OCI-M1 (cell line): ENCODE measurements at regions not wholly inside any gene's neighbourhood (a gene's known extent, or its start where the extent isn't known, plus 50 kb on each side); places are given as distances from the start of the nearest gene placed in this dataset.
"Not testable (repeated sequence)": the region's sequence is repeated elsewhere in the genome, so short reads cannot be mapped to it uniquely, and the experiment has no call there.

Experiments used
- DNase-seq: peaks from one replicate; lab custom pipeline; 2025; lab: John Stamatoyannopoulos, UW

DNA sequence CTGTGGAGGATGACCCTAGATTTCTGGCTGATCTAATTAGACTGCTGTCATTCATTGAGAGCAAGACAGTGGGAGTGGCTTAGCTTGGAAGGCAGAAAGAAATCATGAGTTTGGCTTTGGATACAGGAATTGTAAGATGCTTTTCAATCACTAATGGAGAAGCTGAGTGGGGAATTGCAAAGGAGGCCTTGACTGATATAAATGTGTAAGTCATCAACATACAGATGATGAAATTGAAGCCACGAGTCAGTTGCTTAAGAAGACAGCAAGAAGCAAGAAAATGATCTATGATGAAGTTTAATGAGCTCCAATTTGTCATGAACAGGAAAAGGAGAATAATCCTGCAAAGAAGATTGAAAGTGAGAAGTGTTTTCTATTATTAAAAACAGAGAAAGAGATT is 136.7 kb upstream of the C1QTNF7 start:
- DNase-seq = no peak

DNA sequence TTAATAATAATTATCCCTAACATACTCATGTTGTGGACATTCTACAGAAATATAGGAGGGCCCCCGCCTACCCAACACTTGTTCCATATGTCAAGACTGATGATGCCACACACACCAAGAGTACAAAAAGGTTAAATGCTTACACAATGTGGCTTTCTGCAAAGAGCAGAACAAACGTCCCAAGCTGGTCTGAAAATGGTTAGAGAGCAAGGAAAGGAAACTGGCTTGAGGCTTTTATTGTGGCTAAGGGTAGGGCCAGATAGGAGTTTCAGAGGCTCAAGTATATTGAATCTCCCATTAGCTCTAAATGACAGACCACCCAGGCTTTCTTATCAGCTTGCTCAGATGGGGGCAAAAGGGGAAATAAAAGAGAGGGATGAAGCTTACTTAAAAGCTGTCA is 134.1 kb upstream of the C1QTNF7 start:
- DNase-seq = peak; percentile 2

DNA sequence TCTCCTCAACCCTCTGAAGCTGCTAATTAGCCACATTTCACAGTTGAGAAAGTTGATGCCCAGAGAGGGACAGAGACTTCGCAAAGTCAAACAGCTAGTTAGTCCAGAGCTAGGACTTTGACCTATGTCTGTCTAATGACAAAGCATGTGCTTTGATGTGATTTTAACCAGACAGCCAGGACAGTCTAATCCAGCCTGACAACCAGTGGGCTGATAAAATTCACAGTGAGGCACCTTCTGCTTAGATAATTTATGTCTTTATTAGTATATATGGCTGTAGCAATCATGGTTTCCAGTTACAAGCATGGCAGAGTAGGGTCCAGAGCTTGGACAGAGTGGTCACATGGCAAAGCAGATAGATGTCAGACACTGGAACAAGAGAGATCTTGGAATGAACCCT is 133.6 kb upstream of the C1QTNF7 start:
- no peak for DNase-seq

DNA sequence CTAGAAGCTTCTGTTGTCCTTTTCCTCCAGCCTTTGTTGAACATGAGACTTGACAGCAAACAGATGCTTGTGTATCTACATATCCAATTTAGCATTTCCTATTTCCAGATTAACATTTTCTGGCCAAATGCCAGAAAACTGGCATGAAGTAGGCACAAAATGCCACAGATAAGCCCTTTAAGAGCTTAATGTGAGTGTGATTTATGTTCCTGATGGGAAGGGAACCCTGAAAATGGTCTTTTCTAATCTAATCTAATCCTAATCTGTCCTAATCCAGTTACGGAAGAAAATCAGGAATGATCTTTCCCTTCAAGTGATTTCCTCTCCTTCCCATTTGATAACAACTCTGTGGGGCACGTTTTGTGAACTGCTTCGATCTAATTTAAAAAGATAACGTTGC is 133.0 kb upstream of the C1QTNF7 start:
- DNase-seq = no peak

DNA sequence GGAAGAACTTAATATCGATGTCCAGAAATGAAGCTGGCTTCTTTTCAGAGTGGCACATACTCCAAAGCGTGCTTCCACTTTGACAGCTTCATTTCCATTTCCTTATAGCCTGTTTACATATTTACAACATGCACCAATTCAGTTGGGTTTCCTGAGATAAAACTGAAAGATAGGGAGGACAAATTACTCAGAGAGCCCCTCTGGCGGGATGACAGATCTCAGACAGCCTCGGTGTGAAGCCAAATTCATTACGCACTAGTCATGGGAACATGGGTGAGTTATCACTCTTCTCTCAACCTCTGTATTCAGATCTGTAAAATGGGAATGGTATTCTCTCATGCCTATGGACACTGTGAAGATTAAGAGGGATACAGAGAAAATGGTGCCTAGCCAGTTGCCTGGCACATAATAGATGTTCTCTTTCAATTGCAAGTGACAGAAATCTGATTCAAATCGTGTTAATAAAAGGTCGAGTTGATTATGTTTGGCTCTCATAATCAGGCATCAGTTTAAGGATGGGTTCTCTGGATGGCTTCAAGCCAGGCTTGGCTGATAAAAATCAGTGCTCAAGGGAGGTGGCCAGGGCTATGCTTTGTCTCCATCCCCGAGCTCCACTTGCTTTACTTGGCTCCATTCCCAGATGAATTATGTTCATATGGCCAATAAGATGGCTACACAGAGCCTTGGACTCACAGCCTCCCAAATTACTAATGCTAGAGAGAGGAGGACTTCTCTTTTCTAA is 132.2 kb upstream of the C1QTNF7 start:
- DNase-seq = no peak

DNA sequence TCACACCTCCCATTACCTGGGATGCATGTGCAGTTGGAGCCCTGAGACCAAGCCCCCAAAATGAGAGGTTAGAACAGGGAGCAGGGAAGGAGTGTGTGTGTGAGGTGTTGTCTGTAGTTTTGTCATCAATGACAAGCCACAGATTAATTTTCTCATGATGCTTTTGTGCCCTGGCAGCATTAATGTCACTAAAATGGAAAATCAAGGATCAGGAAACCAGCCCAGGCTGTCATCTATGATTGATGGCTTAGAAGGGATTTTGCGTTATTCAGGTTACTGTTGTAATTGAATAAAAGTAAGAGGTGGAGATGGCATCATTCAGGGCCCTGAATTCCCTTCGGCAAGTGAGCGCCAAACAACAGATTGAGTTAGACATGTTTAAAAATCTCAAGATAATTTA is 130.5 kb upstream of the C1QTNF7 start:
- no peak for DNase-seq

DNA sequence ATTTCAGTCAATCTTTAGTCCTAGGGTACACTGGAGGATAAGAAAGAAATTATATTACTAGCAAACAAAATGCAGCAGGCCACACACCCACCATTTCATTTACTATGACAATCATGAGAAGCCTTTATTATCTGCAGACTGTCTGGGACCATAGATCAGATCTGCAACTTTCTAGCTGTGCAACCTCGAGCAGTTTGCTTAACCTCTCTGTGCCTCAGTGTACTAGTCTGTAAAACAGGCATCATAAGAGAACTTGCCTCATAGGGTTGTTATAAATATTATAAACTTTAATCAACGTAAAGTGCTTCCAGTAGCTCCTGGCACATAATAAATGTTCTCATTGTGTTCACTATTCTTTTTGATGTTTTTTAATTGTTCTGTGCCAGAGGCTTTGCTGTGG is 128.2 kb upstream of the C1QTNF7 start:
- DNase-seq = no peak

DNA sequence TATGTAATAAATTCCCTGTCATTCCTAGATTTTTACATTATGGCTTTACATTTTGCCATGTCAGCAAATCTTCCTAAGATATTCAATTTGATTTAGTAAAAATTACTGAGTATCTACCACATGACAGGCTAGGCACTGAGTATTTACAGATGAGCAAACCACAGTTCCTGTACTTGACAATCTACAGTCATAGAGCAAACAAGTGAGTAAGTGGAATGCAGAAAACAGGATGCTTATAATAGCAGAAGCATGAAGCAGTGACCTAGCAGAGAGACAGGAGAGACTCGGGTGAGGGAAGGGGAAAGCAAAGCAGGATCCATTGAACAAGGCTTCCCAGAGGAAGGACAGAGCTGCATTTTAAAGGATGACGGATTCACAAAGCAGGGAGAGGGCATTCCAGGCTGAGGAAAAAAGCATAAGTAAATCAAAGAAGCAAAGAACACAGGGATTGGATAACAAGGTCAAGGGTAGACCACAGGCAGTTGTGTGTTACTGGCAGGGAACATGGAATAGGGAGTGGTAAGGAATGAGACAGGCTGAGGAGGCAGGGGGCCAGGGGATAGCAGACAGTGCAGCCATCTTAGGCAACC is 124.7 kb upstream of the C1QTNF7 start:
- DNase-seq = no peak

DNA sequence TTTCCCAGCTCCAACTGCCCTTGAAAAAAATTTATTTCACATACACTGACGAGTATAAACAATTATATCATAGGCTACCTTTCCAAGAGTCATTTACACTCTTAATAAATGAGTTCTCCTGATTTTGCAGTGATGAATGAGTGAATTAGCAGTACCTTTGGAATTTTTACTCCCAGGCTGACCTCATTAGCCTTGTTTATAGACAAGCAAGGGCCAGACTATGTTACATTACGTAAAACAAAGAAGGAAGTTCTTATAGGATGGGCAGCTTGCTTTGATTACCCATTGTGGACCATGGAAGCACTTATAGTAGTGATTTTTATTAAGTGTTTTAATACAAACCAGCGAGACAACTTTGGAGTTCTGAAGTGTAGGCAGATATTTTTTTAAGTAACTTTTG is 112.9 kb upstream of the C1QTNF7 start:
- no peak for DNase-seq

DNA sequence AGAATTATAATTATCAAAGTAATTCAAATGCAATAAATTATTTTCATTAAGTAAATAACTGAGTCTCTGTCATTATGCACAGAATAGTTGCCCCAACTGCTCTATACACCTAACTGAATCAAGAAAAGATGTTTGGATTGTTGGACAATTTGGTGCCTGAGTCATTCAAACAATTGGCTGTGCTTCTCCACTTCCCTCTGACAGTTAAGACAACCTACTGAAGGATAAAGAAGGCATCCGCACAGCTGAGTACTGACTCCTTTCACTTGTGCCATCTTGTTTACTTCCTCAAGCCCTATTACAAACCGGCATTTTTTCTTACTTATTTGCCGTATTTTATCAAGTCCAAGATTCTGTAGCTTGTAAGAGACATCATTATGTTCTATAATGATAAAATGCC is 110.6 kb upstream of the C1QTNF7 start:
- no peak for DNase-seq

DNA sequence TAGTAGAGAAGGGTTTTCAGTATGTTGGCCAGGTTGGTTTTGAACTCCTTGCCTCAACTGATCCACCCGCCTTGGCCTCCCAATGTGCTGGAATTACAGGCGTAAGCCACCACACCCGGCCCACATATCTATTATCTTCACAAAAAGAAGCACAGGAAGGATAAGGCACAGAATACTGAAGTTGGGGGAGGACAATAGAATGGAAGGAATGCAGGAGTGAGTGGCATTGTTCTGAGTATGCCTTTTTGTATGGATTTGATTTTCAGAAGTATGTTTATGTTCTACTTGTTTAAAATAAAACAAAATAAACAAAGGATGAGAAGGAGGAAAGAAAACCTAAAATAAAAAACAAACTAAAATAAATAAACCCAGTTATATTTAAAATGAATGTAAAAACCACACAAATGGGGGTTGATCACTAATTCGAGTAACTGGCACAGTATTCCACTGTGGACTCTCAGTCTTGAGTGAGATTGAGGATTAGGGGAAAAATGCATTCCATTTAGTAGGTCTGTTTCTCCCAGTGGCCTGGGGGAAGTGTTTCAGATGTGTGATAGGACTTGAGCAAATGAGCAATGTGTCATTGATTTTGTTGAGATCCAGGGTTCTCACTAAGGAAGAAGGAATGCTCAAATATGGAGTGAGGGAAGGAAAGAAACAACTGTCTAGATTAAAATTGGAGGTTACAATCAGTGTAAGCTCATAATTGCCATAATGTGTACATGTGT is 109.0 kb upstream of the C1QTNF7 start:
- no peak for DNase-seq

DNA sequence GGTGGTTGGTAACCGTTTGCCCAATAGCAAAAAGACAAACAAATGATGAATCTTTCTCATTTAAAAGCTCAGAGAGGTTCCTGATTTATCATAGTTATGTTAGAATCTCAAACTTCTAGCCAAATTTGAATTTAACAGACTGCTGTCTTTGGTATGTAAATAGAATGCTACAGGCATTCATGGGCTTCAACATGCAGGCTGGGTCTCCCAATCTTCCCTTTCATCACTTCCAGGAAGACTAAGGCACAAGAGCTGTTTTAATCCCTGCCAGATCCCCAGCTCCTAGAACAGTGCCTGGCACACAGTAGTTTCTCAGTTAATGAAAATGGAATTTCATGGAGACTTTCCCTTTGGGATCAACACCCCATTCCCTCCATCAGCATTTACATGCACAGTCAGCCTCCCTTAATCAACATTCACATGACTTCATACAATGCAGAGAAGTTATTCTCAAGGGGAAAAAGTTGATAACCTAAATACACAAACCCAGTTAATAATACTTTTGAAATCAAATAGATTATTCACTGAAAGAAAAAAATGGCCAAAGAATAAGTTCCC is 107.6 kb upstream of the C1QTNF7 start:
- no peak for DNase-seq

DNA sequence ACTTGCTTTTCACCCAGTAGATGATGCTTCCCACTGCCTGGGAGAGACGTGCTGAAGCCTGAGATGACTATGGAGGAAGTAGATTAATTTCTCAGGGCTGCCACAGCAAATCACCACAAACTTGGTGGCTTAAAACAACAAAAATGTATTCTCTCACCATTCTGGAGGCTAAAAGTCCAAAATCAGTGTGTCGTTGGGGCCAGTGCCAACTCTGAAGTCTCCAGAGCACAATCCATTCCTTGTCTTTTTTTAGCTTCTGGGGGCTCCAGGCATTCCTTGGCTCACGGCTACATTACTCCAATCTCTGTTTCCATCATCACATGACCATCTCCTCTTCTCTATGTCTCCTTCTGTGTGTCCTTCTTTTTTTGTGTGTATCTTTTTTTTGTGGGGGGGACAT is 105.8 kb upstream of the C1QTNF7 start:
- no peak for DNase-seq

DNA sequence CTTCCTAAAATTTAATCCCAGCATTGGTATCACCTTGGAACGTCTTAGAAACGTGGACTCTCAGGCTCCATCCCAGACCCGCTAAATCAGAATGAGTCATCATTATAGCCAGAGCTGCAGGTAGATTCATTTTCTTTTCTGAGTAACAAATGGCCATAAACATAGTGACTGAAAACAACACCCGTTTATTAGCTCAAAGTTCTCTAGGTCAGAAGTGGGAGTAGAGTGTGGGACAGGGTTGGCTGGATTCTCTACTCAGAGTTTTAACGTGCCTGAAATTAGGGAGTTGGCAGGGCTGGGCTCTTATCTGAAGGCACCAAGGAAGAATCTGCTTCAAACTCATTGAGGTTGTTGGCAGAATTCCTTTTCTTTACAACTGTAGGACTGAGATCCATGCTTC is 101.8 kb upstream of the C1QTNF7 start:
- no peak for DNase-seq

DNA sequence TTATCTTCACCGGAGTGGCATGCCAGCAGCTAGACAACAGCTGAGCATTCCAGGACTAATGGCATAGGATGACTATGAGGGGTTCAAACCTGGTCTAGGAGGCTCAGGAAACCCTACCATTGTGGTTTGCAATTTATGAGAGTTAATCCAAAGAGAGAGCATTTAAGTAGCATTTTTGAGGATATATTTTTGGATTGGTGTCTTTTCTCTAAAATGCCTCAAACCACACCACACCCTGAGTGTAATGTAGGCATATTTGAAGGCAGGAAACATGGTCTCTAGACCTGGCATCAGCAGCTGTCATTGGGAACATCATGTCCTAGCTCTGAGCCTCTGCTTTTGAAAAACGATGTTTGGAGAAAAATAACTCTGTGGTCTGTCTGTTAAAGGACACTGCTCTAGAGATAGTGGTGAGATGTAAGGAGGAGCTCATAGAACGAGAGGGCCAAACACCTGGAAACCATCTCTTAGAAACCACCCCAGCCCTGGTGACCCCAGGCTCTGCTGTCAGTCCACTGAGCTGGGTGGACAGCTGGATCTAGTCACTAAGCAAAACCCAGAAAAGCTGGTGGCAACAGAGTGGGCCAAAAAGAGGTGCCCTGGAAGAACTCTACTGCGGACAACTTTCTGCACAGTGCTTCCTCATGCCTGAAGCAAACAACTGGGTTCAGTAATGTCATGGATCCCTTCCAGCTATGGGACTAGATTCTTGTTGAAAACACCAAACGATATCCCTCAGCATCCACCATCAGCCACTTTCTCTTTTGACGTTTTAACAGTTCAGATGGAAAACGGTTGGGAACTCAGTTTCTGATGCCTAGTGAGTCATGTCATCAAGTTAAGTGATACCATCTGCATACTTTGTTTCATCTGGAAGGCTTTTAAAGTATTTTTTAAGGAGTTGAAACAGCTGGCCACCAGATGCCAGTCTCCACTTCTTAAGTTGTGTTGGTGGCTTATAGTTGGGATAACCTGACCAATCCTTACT is 100.2 kb upstream of the C1QTNF7 start:
- no peak for DNase-seq

DNA sequence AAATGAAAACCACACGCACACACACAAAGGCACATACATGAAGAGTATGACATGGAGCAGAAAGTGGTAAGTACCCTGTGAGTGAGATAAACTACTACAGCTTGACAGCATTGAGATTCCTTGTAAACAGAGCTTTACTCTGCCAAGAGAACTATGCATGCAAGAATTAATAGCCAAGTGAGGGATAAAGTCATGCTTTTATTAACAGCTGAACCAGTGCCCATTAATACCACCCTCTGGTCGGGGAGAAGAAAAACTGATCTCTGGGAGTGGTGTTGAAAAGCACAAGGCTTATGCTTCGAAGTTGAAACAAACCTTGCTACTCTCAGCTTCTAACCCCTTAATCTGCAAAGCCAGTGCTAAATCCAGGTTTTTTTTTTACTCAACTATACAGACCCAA is 95.9 kb upstream of the C1QTNF7 start:
- no peak for DNase-seq

DNA sequence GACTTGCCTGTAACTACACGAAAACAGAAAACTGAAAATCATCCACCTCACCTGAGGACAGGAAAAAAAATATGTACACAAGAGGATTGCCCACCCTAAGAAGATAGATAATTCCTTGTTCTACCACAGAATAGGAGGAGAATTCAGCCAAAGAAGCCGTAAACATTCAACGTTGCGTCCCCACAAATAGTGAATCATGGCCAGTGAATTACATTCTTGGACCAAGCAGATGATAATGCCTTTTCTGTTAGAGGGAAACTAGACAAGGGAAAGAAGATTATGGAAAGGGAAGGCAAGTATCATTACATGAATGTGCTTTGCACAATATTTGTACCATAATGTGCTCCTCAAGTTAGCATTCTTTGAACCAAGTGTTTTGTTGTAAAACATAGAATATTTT is 95.5 kb upstream of the C1QTNF7 start:
- DNase-seq = no peak

DNA sequence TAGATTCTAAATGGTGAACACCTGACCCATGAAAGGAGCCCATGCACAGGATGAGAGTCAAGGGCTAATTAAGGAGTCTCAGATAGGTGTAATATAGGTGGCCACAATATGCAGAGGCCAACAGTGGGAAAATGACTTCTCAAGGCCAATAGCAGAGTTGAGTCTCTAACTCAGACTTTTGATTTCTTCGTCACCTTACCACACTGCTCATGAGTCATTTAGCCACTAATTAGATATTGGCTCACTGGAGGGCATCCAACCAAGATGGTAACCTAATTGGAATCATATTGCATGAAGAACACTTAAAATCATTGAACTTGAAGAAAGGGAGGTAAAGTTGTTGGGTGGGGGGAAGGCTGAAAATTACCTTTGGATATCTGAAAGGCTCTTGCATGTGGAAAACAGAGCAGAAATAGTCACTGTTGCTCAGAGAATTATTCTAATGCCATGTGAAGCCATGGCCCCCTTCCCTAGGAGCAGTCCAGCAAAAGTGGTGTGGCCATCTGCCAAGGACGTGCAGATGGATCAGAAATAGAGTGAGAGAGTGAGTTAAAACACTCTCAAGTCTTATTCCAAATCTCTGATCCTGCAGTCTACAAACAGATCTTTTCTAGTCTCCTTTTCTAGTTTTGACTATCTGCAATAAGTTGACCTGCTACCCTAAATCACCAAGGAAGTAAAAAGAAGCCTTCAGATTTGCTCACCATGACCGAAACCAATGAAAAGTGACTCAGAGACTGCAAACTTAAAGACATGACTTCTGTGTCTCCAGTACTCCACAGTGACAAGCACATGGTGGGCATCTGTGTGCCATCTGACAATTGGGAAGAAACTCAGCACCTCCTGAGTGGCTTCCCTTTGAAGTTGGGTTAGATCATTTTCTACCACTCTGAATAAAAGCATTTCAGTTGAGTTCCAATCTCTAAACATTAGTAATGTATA is 93.9 kb upstream of the C1QTNF7 start:
- no peak for DNase-seq

DNA sequence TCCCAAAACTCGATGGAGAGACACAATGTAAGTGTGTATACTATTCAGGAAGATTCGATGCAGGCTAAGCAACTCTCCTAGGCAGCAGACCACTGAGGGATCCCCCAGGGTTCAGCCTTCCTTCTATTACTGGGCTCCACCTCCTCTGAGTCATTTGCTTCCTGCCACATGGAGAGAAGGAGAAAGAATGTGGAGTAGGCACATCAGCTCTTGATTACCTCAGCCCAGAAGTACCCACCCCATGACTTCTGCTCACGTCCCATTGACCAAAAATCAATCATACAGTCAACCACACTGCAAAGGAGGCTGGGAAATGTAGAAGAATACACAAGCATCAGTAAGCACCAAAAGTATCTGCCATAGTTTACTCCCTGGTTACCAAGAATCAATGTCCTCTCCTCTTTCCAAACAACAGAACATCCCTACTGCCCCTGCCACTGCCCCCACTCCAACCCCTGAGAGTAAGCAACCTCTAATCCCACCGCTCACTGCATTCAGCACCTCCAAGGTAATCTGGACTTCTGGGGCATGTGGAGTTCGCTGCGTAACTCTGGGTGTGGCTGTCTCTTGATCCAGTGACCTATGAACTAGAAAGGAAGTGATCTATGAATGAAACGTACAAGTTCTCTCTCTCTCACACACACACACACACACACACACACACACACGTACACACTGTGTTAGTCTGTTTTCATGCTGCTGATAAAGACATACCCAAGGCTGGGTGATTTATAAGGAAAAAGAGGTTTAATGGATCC is 91.2 kb upstream of the C1QTNF7 start:
- no peak for DNase-seq

DNA sequence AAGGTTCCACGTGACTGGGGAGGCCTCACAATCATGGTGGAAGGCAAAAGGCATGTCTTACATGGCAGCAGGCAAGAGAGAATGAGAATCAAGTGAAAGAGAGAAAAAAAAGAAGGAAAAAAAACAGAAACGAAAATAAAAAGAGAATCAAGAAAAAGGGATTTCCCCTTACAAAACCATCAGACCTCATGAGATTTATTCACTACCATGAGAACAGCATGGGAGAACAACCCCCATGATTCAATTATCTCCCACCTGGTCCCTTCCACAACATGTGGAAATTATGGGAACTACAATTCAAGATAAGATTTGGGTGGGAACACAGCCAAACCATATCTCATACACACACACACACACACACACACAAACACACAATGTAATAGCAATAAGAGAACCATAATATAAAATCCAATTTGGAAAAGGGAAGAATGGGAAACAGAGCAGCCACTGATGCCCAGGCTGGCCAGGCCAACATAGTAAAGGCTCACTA is 90.6 kb upstream of the C1QTNF7 start:
- not testable (repeated sequence) for DNase-seq
